OCI-LY1 (cell line): ENCODE measurements at regions not wholly inside any gene's neighbourhood (a gene's known extent, or its start where the extent isn't known, plus 50 kb on each side); places are given as distances from the start of the nearest gene placed in this dataset.

Source experiments
- CTCF ChIP-seq: fragments of 200-600 bp; sonication (generic), shearing (Covaris generic); IDR thresholded peaks from 2 replicates; pipeline ENCODE4 v1.5.1; 2017; ENCODE audit warnings: mild to moderate bottlenecking, antibody characterized with exemption, low read length, moderate library complexity, mixed read lengths
- EZH2 ChIP-seq: fragments of 200-600 bp; sonication (generic), shearing (Covaris generic); IDR thresholded peaks from 2 replicates; pipeline ENCODE4 v1.8.0; 2017; ENCODE audit warnings: borderline replicate concordance, mixed run types, mild to moderate bottlenecking, antibody characterized with exemption, low read length, moderate library complexity, mixed read lengths

GRCh38 chr2:22478329-22478728 lies 906.6 kb upstream of the KLHL29 start:
- TF ChIP-seq CTCF (no peak), EZH2 (no peak)
